MV-4-11 (cell line): ENCODE measurements at regions not wholly inside any gene's neighbourhood (a gene's known extent, or its start where the extent isn't known, plus 50 kb on each side); places are given as distances from the start of the nearest gene placed in this dataset.
"Not testable (repeated sequence)": the region's sequence is repeated elsewhere in the genome, so short reads cannot be mapped to it uniquely, and the experiment has no call there.

Source experiments
- DNase-seq: peaks from one replicate; lab custom pipeline; 2025; lab: John Stamatoyannopoulos, UW

DNA sequence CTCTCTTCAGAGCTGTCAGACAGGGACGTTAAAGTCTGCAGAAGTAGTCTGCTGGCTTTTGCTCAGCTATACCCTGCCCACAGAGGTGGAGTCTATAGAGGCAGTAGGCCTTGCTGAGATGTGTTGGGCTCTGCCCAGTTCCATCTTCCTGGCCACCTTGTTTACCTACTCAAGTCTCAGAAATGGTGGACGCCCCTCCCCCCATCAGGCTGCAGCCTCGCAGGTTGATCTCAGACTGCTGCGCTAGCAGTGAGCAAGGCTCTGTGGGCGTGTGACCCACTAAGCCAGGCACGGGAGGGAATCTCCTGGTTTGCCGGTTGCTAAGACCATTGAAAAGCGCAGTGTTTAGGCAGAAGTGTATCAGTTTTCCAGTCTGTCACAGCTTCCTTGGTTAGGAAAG is 305.0 kb downstream of the BCKDHB start:
- no peak for DNase-seq

DNA sequence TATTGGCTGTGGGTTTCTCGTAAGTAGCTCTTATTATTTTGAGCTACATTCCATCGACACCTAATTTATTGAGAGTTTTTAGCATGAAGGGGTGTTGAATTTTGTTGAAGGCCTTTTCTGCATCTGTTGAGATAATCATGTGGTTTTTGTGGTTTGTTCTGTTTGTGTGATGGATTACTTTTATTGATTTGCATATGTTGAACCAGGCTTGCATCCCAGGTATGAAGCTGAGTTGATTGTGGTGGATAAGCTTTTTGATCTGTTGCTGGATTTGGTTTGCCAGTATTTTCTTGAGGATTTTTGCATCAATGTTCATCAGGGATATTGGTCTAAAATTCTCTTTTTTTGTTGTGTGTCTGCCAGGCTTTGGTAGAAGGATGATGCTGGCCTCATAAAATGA is 301.5 kb downstream of the BCKDHB start:
- not testable (repeated sequence) for DNase-seq

DNA sequence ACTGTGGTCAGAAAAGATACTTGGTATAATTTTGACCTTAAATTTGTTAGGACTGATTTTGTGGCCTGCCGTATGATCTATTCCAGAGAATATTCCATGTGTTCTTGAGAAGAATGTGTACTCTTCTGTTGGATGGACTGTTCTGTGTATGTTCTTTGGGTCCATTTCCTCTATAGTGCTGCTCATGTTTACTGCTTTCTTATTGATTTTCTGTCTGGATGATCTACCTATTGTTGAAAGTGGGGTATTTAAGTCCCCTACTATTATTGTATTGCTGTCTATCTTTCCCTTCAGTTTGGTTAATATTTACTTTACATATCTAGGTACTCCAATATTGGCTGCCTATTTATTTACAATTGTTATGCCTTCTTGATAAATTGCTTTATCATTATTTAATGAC is 298.4 kb downstream of the BCKDHB start:
- no peak for DNase-seq

DNA sequence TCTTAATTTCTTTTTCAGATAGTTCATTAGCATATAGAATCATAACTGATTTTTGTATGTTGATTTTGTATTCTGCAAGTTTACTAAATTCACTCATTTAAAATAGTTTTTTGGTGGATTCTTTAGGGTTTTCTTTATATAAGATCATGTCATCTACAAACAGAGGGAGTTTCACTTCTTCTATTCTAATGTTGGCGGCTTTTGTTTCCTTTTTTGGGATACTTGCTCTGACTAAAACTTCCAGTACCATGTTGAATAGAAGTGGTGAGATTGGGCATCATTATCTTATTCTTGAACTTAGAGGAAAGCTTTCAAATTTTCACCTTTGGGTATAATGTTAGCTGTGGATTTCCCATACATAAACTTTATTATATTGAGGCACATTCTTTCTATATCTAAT is 296.9 kb downstream of the BCKDHB start:
- peak; percentile 72 for DNase-seq

DNA sequence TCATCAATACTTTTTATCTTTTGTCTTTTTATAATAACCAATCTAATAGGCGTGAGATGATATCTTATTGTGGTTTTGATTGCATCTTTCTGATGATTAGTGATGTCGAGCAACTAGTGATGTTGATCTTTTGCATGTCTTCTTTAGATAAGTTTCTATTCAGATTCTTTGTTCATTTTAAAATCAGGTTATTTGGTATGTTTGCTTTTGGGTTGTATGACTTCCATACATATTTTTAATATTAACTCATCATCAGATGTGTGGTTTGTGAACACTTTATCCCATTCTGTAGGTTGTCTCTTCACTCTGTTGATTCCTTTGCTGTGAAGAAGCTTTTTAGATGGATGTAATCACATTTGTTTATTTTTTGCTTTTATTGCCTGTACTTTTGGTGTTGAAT is 295.8 kb downstream of the BCKDHB start:
- DNase-seq = no peak
